ENCODE measurements at regions not wholly inside any gene's neighbourhood (a gene's known extent, or its start where the extent isn't known, plus 50 kb on each side); places are given as distances from the start of the nearest gene placed in this dataset.
A peak's percentile ranks its signal among the peaks of the same experiment; 100 is the strongest.

DNA sequence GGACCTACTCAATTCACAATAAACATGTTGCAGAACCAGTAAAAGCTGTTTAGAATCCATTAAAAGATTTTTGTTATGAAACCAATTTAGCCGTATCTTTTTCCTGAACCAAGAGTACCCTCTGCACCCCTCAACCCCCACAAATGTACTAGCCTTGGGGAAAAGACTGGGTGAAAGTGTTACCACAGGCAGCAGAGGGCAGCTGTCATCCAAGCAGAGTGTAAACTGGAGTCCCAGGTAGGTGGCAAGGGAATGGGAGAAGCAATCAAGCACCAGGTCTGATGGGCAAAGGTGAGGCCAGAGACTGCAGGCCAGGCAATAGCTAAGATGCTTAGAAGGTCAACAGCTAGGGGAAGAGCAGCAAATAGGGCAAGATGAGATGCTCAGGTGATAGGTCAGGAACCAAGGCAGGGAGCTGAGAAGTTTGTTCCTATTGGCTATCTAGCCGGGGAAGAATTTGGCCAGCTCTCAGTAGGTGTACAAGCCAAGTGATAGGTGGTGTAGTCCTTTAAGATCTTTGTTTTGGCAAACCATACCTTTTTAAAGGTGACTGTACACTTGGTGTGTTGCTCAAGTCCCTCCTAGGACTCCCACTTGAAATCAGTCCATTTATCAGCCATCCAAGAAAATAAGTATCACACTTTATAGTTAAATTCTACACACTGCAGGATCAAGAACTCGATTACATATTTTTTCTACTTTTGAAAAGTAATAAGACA, 77.8 kb upstream of the CCDC112 start:
- TF ChIP-seq, protein P1, sequence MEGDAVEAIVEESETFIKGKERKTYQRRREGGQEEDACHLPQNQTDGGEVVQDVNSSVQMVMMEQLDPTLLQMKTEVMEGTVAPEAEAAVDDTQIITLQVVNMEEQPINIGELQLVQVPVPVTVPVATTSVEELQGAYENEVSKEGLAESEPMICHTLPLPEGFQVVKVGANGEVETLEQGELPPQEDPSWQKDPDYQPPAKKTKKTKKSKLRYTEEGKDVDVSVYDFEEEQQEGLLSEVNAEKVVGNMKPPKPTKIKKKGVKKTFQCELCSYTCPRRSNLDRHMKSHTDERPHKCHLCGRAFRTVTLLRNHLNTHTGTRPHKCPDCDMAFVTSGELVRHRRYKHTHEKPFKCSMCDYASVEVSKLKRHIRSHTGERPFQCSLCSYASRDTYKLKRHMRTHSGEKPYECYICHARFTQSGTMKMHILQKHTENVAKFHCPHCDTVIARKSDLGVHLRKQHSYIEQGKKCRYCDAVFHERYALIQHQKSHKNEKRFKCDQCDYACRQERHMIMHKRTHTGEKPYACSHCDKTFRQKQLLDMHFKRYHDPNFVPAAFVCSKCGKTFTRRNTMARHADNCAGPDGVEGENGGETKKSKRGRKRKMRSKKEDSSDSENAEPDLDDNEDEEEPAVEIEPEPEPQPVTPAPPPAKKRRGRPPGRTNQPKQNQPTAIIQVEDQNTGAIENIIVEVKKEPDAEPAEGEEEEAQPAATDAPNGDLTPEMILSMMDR (IDR thresholded peaks at IDR 0.05; ENCODE audit: poor library complexity): peak; percentile 23
- TF ChIP-seq EZH2 (IDR thresholded peaks at IDR 0.05; ENCODE audit: borderline replicate concordance) (no peak), EZH2phosphoT487 (IDR thresholded peaks at IDR 0.05; ENCODE audit: low read depth, severe bottlenecking, unreplicated experiment) (no peak)

Data from hepatocyte (in vitro differentiated cells).